ENCODE measurements at regions not wholly inside any gene's neighbourhood (a gene's known extent, or its start where the extent isn't known, plus 50 kb on each side); places are given as distances from the start of the nearest gene placed in this dataset.

DNA sequence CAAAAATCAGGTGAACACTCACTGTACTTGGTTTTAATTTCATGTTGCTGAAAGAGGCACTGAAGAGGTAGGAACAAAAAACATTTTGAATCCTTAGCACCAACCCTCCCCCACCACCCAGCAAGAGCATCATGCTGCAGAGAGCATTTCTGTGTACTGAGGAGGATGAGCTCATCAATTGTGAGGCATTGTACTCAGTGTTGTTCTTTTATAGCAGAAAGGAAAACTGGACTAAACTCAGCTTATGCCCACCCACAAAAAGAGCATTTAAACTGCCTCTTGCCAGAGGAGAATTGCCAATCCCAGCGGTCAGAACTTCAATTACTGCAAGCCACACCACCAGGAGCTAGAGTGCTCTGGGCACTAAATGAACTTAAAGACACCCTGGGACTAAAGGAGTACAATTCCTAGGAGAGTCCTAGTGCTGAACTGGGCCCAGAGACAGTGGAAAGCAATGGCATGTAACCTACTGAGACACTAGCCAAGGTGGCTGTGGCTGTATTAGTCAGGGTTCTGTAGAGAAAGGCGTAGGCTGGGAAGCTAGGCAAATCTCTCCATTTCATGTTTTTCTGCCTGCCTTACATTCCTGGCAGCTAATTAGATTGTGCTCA lies 280.7 kb upstream of the KLHL4 start:
- Histone ChIP-seq H3K4me2 (ENCODE audit: low read length) (no peak overlapping the region), H3K9me3 (ENCODE audit: low read length) (no peaks in the 10 kb centered on the region), H3K27ac (ENCODE audit: low read length) (no peak overlapping the region), H3F3A (ENCODE audit: low read length, unreplicated experiment) (no peaks in the 10 kb centered on the region), H3K79me2 (ENCODE audit: low read length) (no peaks in the 10 kb centered on the region), H3K9ac (ENCODE audit: low read length) (no peak overlapping the region), H2AFZ (ENCODE audit: low read length) (no peak overlapping the region), H3K27me3 (ENCODE audit: low read length) (no peaks in the 10 kb centered on the region), H4K20me1 (ENCODE audit: low read length) (no peaks in the 10 kb centered on the region), H3K9me2 (replicated peaks; ENCODE audit: low read length) (no peaks in the 10 kb centered on the region), H3K36me3 (ENCODE audit: low read depth, low read length) (no peaks in the 10 kb centered on the region), H3K4me1 (ENCODE audit: insufficient read depth, low read length) (no peaks in the 10 kb centered on the region), H3K4me3 (ENCODE audit: low read length) (no peak overlapping the region)
- TF ChIP-seq EZH2phosphoT487 (IDR thresholded peaks at IDR 0.05; ENCODE audit: borderline replicate concordance, low read length) (no peak), EZH2 (IDR thresholded peaks at IDR 0.05; ENCODE audit: low read length, unreplicated experiment) (no peak)
- TF ChIP-seq, protein P1, sequence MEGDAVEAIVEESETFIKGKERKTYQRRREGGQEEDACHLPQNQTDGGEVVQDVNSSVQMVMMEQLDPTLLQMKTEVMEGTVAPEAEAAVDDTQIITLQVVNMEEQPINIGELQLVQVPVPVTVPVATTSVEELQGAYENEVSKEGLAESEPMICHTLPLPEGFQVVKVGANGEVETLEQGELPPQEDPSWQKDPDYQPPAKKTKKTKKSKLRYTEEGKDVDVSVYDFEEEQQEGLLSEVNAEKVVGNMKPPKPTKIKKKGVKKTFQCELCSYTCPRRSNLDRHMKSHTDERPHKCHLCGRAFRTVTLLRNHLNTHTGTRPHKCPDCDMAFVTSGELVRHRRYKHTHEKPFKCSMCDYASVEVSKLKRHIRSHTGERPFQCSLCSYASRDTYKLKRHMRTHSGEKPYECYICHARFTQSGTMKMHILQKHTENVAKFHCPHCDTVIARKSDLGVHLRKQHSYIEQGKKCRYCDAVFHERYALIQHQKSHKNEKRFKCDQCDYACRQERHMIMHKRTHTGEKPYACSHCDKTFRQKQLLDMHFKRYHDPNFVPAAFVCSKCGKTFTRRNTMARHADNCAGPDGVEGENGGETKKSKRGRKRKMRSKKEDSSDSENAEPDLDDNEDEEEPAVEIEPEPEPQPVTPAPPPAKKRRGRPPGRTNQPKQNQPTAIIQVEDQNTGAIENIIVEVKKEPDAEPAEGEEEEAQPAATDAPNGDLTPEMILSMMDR (conservative IDR thresholded peaks at IDR 0.05; ENCODE audit: low read depth, low read length) = no peak
- POLR2A ChIA-PET (ENCODE audit: unreplicated experiment) = no interaction called here
- ATAC-seq = no peak
- intact Hi-C loops (cut with micrococcal nuclease) = no loop called here
- CTCF ChIA-PET = no interaction called here
- DNase-seq = no peak
- no TSS peak for BruUV-seq (replicated peaks)

DNA sequence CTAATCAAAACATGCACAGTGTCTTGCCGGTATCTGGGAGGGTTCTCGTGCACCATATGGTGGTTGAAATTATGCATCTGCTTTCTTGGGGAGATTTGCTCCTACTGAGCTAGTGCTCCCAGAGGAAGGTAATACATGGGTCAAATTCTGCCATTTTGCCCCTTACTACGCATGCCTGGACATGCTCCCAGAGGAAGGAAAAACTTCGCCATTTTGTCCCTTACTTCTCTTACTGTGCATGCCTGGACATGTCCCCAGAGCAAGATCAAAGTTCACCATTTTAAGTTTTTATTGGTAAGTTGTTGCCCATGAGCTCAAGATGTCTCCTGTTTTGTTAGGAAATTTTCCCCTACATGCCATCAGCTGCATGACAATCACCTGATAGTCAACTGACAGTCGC lies 252.1 kb upstream of the KLHL4 start:
- Histone ChIP-seq H3K4me1 (ENCODE audit: insufficient read depth, low read length) (no peaks in the 10 kb centered on the region), H2AFZ (ENCODE audit: low read length) (no peak overlapping the region), H3K79me2 (ENCODE audit: low read length) (no peaks in the 10 kb centered on the region), H3K4me3 (ENCODE audit: low read length) (no peak overlapping the region), H3K9me2 (replicated peaks; ENCODE audit: low read length) (no peaks in the 10 kb centered on the region), H3K9ac (ENCODE audit: low read length) (no peak overlapping the region), H3K27me3 (ENCODE audit: low read length) (no peaks in the 10 kb centered on the region), H3K36me3 (ENCODE audit: low read depth, low read length) (no peaks in the 10 kb centered on the region), H3K4me2 (ENCODE audit: low read length) (no peak overlapping the region), H4K20me1 (ENCODE audit: low read length) (no peaks in the 10 kb centered on the region), H3F3A (ENCODE audit: low read length, unreplicated experiment) (no peaks in the 10 kb centered on the region), H3K9me3 (ENCODE audit: low read length) (no peaks in the 10 kb centered on the region), H3K27ac (ENCODE audit: low read length) (no peak overlapping the region)
- ChIA-PET CTCF (no interaction called here), POLR2A (ENCODE audit: unreplicated experiment) (no interaction called here)
- BruUV-seq (replicated peaks) = no TSS peak
- no peak for DNase-seq
- no peak for ATAC-seq
- intact Hi-C loops (cut with micrococcal nuclease) = no loop called here
- TF ChIP-seq EZH2phosphoT487 (IDR thresholded peaks at IDR 0.05; ENCODE audit: borderline replicate concordance, low read length) = no peak
- TF ChIP-seq, protein P1 (conservative IDR thresholded peaks at IDR 0.05; ENCODE audit: low read depth, low read length) = no peak
- no peak for TF ChIP-seq EZH2 (IDR thresholded peaks at IDR 0.05; ENCODE audit: low read length, unreplicated experiment)

DNA sequence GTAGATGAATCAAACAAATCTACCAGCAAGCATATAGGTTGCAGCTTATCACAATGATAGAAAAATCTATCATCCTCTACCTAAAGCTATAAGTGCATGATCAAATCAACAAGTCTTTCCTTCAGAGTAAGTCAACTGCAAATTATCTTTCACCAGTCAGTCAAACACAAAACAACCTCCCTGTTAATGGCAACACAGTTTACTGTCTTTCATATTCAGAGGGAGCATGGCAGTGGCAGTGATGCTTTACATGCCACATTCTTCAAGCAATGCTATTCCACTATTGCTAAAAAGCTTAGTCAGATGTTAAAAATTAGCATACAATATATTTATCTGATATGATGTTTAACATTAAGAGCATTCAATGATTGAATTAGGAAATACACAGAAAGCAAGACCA lies 245.1 kb upstream of the KLHL4 start:
- DNase-seq = no peak
- no TSS peak for BruUV-seq (replicated peaks)
- POLR2A ChIA-PET (ENCODE audit: unreplicated experiment) = no interaction called here

More for the DNA sequence above, 245.1 kb upstream of the KLHL4 start:
- no peak overlapping the region for H3K27ac ChIP-seq (ENCODE audit: low read length)
- H3K4me1 ChIP-seq (ENCODE audit: insufficient read depth, low read length) = no peaks in the 10 kb centered on the region
- H3K4me2 ChIP-seq (ENCODE audit: low read length) = no peak overlapping the region
- CTCF ChIA-PET = no interaction called here
- no peak overlapping the region for H2AFZ ChIP-seq (ENCODE audit: low read length)
- no peaks in the 10 kb centered on the region for H3K79me2 ChIP-seq (ENCODE audit: low read length)
- intact Hi-C loops (cut with micrococcal nuclease) = no loop called here
- TF ChIP-seq EZH2phosphoT487 (IDR thresholded peaks at IDR 0.05; ENCODE audit: borderline replicate concordance, low read length) (no peak), EZH2 (IDR thresholded peaks at IDR 0.05; ENCODE audit: low read length, unreplicated experiment) (no peak)
- TF ChIP-seq, protein P1 (conservative IDR thresholded peaks at IDR 0.05; ENCODE audit: low read depth, low read length) = no peak
- H3K4me3 ChIP-seq (ENCODE audit: low read length) = no peak overlapping the region
- H3K9me2 ChIP-seq (replicated peaks; ENCODE audit: low read length) = no peaks in the 10 kb centered on the region
- ATAC-seq = no peak
- H3K36me3 ChIP-seq (ENCODE audit: low read depth, low read length) = no peaks in the 10 kb centered on the region
- no peaks in the 10 kb centered on the region for H3K9me3 ChIP-seq (ENCODE audit: low read length)
- no peak overlapping the region for H3K9ac ChIP-seq (ENCODE audit: low read length)
- H3F3A ChIP-seq (ENCODE audit: low read length, unreplicated experiment) = no peaks in the 10 kb centered on the region
- no peaks in the 10 kb centered on the region for H4K20me1 ChIP-seq (ENCODE audit: low read length)
- no peaks in the 10 kb centered on the region for H3K27me3 ChIP-seq (ENCODE audit: low read length)

Measured in PC-3 (cell line).